Sigmoid colon (tissue), 6 donors: ENCODE measurements at regions not wholly inside any gene's neighbourhood (a gene's known extent, or its start where the extent isn't known, plus 50 kb on each side); places are given as distances from the start of the nearest gene placed in this dataset.

Experiments used
- DNase-seq: peaks from one replicate; pipeline ENCODE4 v3.0.0-alpha.2; 2019
- H3K27ac ChIP-seq, 4 donors: fragments of 200-600 bp; sonication (generic); one replicate each; pipeline ENCODE4 v1.5.1; 2016 to 2019; ENCODE audit warnings: mild to moderate bottlenecking in 1 of 4
- H3K27me3 ChIP-seq, 3 donors: fragments of 200-600 bp; sonication (generic); one replicate each; pipeline ENCODE4 v1.5.1; 2019; ENCODE audit warnings: mild to moderate bottlenecking in 1 of 3
- H3K36me3 ChIP-seq, 4 donors: fragments of 200-600 bp; sonication (generic); one replicate each; pipeline ENCODE4 v1.5.1; 2016 to 2019
- H3K4me1 ChIP-seq, 4 donors: fragments of 200-600 bp; sonication (generic); one replicate each; pipeline ENCODE4 v1.5.1; 2017 to 2019
- H3K4me3 ChIP-seq, 4 donors: fragments of 200-600 bp; sonication (generic); one replicate each; pipeline ENCODE4 v1.5.1; 2017 to 2019; ENCODE audit warnings: mild to moderate bottlenecking in 2 of 4, moderate library complexity in 1 of 4
- H3K9me3 ChIP-seq, 4 donors: fragments of 200-600 bp in 3 of 4; sonication (generic) in 3 of 4; one replicate each; pipeline versions ENCODE4 v1.5.1 to v1.6.1; 2013 to 2019
- EP300 ChIP-seq, 4 donors: sonication (generic); formaldehyde crosslinking; IDR thresholded peaks; one replicate each; pipeline ENCODE4 v1.6.1; 2017; ENCODE audit warnings: antibody characterized with exemption in 4 of 4
- POLR2A ChIP-seq, 2 donors: fragments of 450-650 bp; IDR thresholded peaks; one replicate each; pipeline ENCODE4 v1.6.1; 2016; ENCODE audit warnings: antibody characterized with exemption in 2 of 2, mild to moderate bottlenecking in 2 of 2, moderate library complexity in 2 of 2
- POLR2AphosphoS5 ChIP-seq, 4 donors: sonication (generic); formaldehyde crosslinking; IDR thresholded peaks; one replicate each; pipeline ENCODE4 v1.6.1; 2017; ENCODE audit warnings: antibody characterized with exemption in 4 of 4
- WGBS, 2 donors: extraction: QIAGEN DNeasy Blood & Tissue Kit; methylation state at CpG; one replicate each; pipeline ENCODE4 v1.1.7; 2013; 5-methylcytosine and 5-hydroxymethylcytosine counted together
- intact Hi-C: fragments of 100-400 bp; cut with DNase I; formaldehyde crosslinking; loops from one replicate; pipeline ENCODE4 v1.15.1; 2023
- TF ChIP-seq, protein P1 (sequence below), 4 experiments: fragments of 450-650 bp in 3 of 4; fragments of 200-600 bp in 1 of 4; IDR thresholded peaks; one replicate each; pipeline ENCODE4 v1.5.1; 2016 to 2019; ENCODE audit warnings: antibody characterized with exemption in 4 of 4, mild to moderate bottlenecking in 3 of 4, moderate library complexity in 2 of 4
- donor health status: healthy with polysubstance abuse.
- donor health status: healthy.

DNA sequence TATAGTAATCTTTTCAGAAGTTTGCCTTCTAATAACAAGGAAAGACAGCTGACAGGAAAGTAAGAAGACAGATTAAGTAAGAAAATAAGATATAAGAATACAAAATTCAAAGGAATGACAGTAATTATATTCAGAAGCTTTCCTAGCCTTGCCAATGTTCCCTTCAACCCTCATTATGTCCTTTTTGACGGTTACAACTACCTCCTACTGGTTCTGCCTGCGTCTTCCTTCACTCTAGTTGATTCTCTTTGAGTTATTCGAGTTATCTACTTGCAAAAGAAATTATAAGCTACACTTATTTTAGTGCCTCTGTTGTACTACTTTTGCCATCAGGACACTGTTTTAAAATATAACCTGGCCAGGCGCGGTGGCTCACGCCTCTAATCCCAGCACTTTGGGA, 218.9 kb upstream of the GYPC start:
- TF ChIP-seq EP300 (IDR thresholded peaks at IDR 0.05) (no peak), POLR2AphosphoS5 (IDR thresholded peaks at IDR 0.05) (no peak), POLR2A (IDR thresholded peaks at IDR 0.05) (no peak)
- TF ChIP-seq, protein P1, sequence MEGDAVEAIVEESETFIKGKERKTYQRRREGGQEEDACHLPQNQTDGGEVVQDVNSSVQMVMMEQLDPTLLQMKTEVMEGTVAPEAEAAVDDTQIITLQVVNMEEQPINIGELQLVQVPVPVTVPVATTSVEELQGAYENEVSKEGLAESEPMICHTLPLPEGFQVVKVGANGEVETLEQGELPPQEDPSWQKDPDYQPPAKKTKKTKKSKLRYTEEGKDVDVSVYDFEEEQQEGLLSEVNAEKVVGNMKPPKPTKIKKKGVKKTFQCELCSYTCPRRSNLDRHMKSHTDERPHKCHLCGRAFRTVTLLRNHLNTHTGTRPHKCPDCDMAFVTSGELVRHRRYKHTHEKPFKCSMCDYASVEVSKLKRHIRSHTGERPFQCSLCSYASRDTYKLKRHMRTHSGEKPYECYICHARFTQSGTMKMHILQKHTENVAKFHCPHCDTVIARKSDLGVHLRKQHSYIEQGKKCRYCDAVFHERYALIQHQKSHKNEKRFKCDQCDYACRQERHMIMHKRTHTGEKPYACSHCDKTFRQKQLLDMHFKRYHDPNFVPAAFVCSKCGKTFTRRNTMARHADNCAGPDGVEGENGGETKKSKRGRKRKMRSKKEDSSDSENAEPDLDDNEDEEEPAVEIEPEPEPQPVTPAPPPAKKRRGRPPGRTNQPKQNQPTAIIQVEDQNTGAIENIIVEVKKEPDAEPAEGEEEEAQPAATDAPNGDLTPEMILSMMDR (IDR thresholded peaks at IDR 0.05), result no peak
- intact Hi-C loops, result no loop called here
- H3K9me3 ChIP-seq, result no peaks in the 10 kb centered on the region
- H3K36me3 ChIP-seq, result no peaks in the 10 kb centered on the region
- no peaks in the 10 kb centered on the region for H3K4me1 ChIP-seq
- no peak overlapping the region for H3K4me3 ChIP-seq
- 87 to 93% methylated on average over 6 of the region's 6 CpGs for WGBS, 2 donors
- no peak overlapping the region for H3K27ac ChIP-seq
- no peak for DNase-seq
- H3K27me3 ChIP-seq, result no peaks in the 10 kb centered on the region

DNA sequence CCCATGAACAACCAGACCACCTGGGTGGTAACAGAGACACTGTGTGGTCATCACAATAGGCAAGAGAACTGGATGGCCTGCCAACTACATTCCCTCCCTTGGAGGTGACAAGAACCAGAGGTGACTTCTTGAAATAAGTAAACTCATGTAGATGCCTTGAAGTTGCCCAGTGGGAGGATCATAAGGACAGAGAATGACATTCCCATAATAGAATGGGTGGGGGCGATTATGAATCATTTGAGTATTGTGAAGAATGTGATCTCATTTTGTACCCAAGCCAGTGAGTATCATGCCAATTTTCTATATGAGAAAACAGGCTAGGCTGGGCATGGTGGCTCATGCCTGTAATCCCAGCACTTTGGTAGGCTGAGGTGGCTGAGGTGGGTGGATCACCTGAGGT, 211.4 kb upstream of the GYPC start:
- no peaks in the 10 kb centered on the region for H3K27me3 ChIP-seq
- no peaks in the 10 kb centered on the region for H3K4me1 ChIP-seq
- no peak overlapping the region for H3K27ac ChIP-seq
- TF ChIP-seq, protein P1 (IDR thresholded peaks at IDR 0.05), result no peak
- TF ChIP-seq POLR2AphosphoS5 (IDR thresholded peaks at IDR 0.05) (no peak), POLR2A (IDR thresholded peaks at IDR 0.05) (no peak), EP300 (IDR thresholded peaks at IDR 0.05) (no peak)
- no peaks in the 10 kb centered on the region for H3K36me3 ChIP-seq
- H3K4me3 ChIP-seq, result no peak overlapping the region
- DNase-seq, result no peak
- intact Hi-C loops, result no loop called here
- H3K9me3 ChIP-seq, result no peaks in the 10 kb centered on the region
- 69 to 71% methylated on average over 1 of the region's 1 CpG for WGBS, 2 donors

GRCh38 chr2:126446106-126446695, 209.8 kb upstream of the GYPC start:
- DNase-seq, result no peak
- Histone ChIP-seq H3K36me3 (no peaks in the 10 kb centered on the region), H3K4me1 (no peaks in the 10 kb centered on the region), H3K27me3 (no peaks in the 10 kb centered on the region), H3K4me3 (no peak overlapping the region), H3K9me3 (no peaks in the 10 kb centered on the region), H3K27ac (no peak overlapping the region)
- 87% methylated on average over 3 of the region's 3 CpGs for WGBS, 2 donors
- TF ChIP-seq POLR2AphosphoS5 (IDR thresholded peaks at IDR 0.05), result no peak
- TF ChIP-seq, protein P1 (IDR thresholded peaks at IDR 0.05), result no peak
- no peak for TF ChIP-seq POLR2A (IDR thresholded peaks at IDR 0.05)
- no peak for TF ChIP-seq EP300 (IDR thresholded peaks at IDR 0.05)
- intact Hi-C loops, result no loop called here

GRCh38 chr2:126448611-126449010, 207.3 kb upstream of the GYPC start:
- 14 to 36% methylated on average over 5 of the region's 5 CpGs for WGBS, 2 donors
- H3K4me1 ChIP-seq, result no peaks in the 10 kb centered on the region
- H3K27me3 ChIP-seq, result no peaks in the 10 kb centered on the region
- no peak for TF ChIP-seq POLR2AphosphoS5 (IDR thresholded peaks at IDR 0.05)
- TF ChIP-seq, protein P1 (IDR thresholded peaks at IDR 0.05), result no peak
- TF ChIP-seq POLR2A (IDR thresholded peaks at IDR 0.05), result no peak
- no peak for TF ChIP-seq EP300 (IDR thresholded peaks at IDR 0.05)
- H3K36me3 ChIP-seq, result no peaks in the 10 kb centered on the region
- H3K9me3 ChIP-seq, result no peaks in the 10 kb centered on the region
- intact Hi-C loops, result no loop called here
- H3K27ac ChIP-seq, result no peak overlapping the region
- DNase-seq, result no peak
- H3K4me3 ChIP-seq, result no peak overlapping the region

GRCh38 chr2:126449677-126450076, 206.3 kb upstream of the GYPC start:
- intact Hi-C loops, result no loop called here
- no peak for DNase-seq
- H3K9me3 ChIP-seq, result no peaks in the 10 kb centered on the region
- WGBS, 2 donors, result 77 to 79% methylated on average over 2 of the region's 2 CpGs
- no peak overlapping the region for H3K4me3 ChIP-seq
- H3K36me3 ChIP-seq, result no peaks in the 10 kb centered on the region
- no peak overlapping the region for H3K27ac ChIP-seq
- no peak for TF ChIP-seq EP300 (IDR thresholded peaks at IDR 0.05)
- no peak for TF ChIP-seq POLR2A (IDR thresholded peaks at IDR 0.05)
- TF ChIP-seq POLR2AphosphoS5 (IDR thresholded peaks at IDR 0.05), result no peak
- TF ChIP-seq, protein P1 (IDR thresholded peaks at IDR 0.05), result no peak
- H3K4me1 ChIP-seq, result no peaks in the 10 kb centered on the region
- H3K27me3 ChIP-seq, result no peaks in the 10 kb centered on the region
